GM10266 (cell line): ENCODE measurements at regions not wholly inside any gene's neighbourhood (a gene's known extent, or its start where the extent isn't known, plus 50 kb on each side); places are given as distances from the start of the nearest gene placed in this dataset.
A peak's percentile ranks its signal among the peaks of the same experiment; 100 is the strongest.

Experiments
- DNase-seq: peaks from one replicate; pipeline ENCODE4 v3.0.0; 2012; ENCODE audit errors: extremely low spot score
- CTCF ChIP-seq: IDR thresholded peaks from 2 replicates; pipeline ENCODE4 v1.5.1; 2012; ENCODE audit warnings: mild to moderate bottlenecking, low read depth; ENCODE audit not compliant: control insufficient read depth, insufficient read depth; ENCODE audit errors: missing control alignments

- no peak for TF ChIP-seq CTCF
- DNase-seq, result peak; percentile 16
These were observed 367.5 kb downstream of the DEPDC1B start for GRCh38 chr5:60332244-60333004.

- no peak for TF ChIP-seq CTCF
- DNase-seq, result no peak
These were observed 369.7 kb downstream of the DEPDC1B start for GRCh38 chr5:60330236-60330635.

GRCh38 chr5:60325870-60326269, 374.1 kb downstream of the DEPDC1B start:
- no peak for TF ChIP-seq CTCF
- no peak for DNase-seq

- DNase-seq, result no peak
- TF ChIP-seq CTCF, result no peak
These were observed 376.4 kb downstream of the DEPDC1B start for GRCh38 chr5:60323596-60323995.

- no peak for DNase-seq
- TF ChIP-seq CTCF, result no peak
These were observed 387.9 kb downstream of the DEPDC1B start for GRCh38 chr5:60312098-60312497.

GRCh38 chr5:60299944-60300343, 400.0 kb downstream of the DEPDC1B start:
- DNase-seq, result no peak
- no peak for TF ChIP-seq CTCF

GRCh38 chr5:60297658-60298057, 402.3 kb downstream of the DEPDC1B start:
- no peak for DNase-seq
- TF ChIP-seq CTCF, result no peak
